Testis (tissue), 2 donors: ENCODE measurements at regions not wholly inside any gene's neighbourhood (a gene's known extent, or its start where the extent isn't known, plus 50 kb on each side); places are given as distances from the start of the nearest gene placed in this dataset.

Experiments
- DNase-seq: peaks from one replicate; pipeline ENCODE4 v3.0.0-alpha.2; 2019
- H3K27ac ChIP-seq, 2 donors: fragments of 200-600 bp; sonication (generic); one replicate each; pipeline ENCODE4 v1.5.1; 2019
- H3K27me3 ChIP-seq: fragments of 200-600 bp; sonication (generic); one replicate; pipeline ENCODE4 v1.5.1; 2019
- H3K36me3 ChIP-seq: fragments of 200-600 bp; sonication (generic); one replicate; pipeline ENCODE4 v1.5.1; 2017; ENCODE audit warnings: low read depth; ENCODE audit errors: missing control alignments
- H3K4me1 ChIP-seq: fragments of 200-600 bp; sonication (generic); one replicate; pipeline ENCODE4 v1.5.1; 2019
- H3K4me3 ChIP-seq, 2 donors: fragments of 200-600 bp; sonication (generic); one replicate each; pipeline ENCODE4 v1.5.1; 2017 to 2019
- H3K9me3 ChIP-seq: fragments of 200-600 bp; sonication (generic); one replicate; pipeline ENCODE4 v1.5.1; 2017
- POLR2A ChIP-seq: fragments of 450-650 bp; IDR thresholded peaks from one replicate; pipeline ENCODE4 v1.6.1; 2017; ENCODE audit warnings: antibody characterized with exemption, mild to moderate bottlenecking, moderate library complexity
- WGBS, 2 donors: methylation state at CpG; one replicate each; pipeline ENCODE4 v1.1.5; 2018; 5-methylcytosine and 5-hydroxymethylcytosine counted together
- intact Hi-C: fragments of 100-400 bp; cut with DNase I; formaldehyde crosslinking; loops from one replicate; pipeline ENCODE4 v1.15.1; 2023; ENCODE audit warnings: low total_unique reads
- TF ChIP-seq, protein P1 (sequence below), 3 experiments: fragments of 450-650 bp in 2 of 3; fragments of 200-600 bp in 1 of 3; sonication (generic) in 1 of 3; IDR thresholded peaks; one replicate each; pipeline ENCODE4 v1.5.1; 2016 to 2019; ENCODE audit warnings: antibody characterized with exemption in 3 of 3, mild to moderate bottlenecking in 2 of 3, moderate library complexity in 1 of 3

DNA sequence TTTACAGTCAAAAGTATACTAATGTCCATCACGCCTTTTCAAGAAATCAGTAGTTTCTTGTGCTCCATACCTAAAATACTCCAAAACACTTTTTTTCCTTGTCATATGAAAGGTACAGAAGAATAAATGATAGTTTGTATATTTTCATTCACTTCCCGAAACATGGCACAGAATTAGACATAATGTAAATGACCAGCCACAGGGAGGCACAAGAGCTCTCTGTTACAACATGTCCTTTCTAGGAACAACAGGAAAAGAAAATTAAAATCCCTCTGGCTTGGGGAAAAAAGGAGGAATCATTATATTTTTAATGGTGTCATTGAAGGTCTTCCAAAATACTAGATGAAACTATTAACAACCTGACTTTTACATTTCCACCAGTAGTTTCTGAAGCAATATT lies 331.2 kb downstream of the ACTR3B start:
- no peak overlapping the region for H3K27ac ChIP-seq
- no peak overlapping the region for H3K4me3 ChIP-seq
- no peak for DNase-seq
- 64 to 76% methylated on average over 2 of the region's 2 CpGs for WGBS, 2 donors
- TF ChIP-seq POLR2A = no peak
- TF ChIP-seq, protein P1, sequence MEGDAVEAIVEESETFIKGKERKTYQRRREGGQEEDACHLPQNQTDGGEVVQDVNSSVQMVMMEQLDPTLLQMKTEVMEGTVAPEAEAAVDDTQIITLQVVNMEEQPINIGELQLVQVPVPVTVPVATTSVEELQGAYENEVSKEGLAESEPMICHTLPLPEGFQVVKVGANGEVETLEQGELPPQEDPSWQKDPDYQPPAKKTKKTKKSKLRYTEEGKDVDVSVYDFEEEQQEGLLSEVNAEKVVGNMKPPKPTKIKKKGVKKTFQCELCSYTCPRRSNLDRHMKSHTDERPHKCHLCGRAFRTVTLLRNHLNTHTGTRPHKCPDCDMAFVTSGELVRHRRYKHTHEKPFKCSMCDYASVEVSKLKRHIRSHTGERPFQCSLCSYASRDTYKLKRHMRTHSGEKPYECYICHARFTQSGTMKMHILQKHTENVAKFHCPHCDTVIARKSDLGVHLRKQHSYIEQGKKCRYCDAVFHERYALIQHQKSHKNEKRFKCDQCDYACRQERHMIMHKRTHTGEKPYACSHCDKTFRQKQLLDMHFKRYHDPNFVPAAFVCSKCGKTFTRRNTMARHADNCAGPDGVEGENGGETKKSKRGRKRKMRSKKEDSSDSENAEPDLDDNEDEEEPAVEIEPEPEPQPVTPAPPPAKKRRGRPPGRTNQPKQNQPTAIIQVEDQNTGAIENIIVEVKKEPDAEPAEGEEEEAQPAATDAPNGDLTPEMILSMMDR (IDR thresholded peaks at IDR 0.05) = no peak
- intact Hi-C loops = no loop called here
- H3K27me3 ChIP-seq = no peaks in the 10 kb centered on the region
- no peaks in the 10 kb centered on the region for H3K9me3 ChIP-seq
- H3K4me1 ChIP-seq = no peaks in the 10 kb centered on the region
- H3K36me3 ChIP-seq = no peaks in the 10 kb centered on the region

DNA sequence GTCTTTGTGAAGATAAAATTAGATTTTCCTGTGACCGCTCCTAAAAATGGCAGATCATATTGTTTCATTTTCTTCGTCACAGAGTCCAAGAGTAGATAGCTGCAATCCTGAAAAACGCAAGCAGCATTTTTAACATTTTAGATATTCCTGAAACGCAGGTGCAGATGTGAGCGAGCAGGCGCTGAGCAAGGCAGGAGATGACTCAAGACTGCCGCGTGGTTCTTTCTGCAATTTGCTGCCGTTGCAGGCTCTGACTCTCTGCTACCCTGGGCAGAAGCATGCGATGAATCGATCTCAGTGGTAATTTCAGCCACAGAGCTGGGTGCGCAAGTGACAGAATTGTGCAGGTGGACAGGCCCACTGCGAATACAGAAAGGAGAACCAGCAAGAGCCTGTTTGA lies 331.9 kb downstream of the ACTR3B start:
- Histone ChIP-seq H3K27ac (no peak overlapping the region), H3K36me3 (no peaks in the 10 kb centered on the region), H3K27me3 (no peaks in the 10 kb centered on the region), H3K9me3 (no peaks in the 10 kb centered on the region), H3K4me1 (no peaks in the 10 kb centered on the region), H3K4me3 (no peak overlapping the region)
- no peak for DNase-seq
- TF ChIP-seq, protein P1 (IDR thresholded peaks at IDR 0.05) = no peak
- no peak for TF ChIP-seq POLR2A
- WGBS, 2 donors = 45 to 59% methylated on average over 13 of the region's 13 CpGs
- intact Hi-C loops = no loop called here

DNA sequence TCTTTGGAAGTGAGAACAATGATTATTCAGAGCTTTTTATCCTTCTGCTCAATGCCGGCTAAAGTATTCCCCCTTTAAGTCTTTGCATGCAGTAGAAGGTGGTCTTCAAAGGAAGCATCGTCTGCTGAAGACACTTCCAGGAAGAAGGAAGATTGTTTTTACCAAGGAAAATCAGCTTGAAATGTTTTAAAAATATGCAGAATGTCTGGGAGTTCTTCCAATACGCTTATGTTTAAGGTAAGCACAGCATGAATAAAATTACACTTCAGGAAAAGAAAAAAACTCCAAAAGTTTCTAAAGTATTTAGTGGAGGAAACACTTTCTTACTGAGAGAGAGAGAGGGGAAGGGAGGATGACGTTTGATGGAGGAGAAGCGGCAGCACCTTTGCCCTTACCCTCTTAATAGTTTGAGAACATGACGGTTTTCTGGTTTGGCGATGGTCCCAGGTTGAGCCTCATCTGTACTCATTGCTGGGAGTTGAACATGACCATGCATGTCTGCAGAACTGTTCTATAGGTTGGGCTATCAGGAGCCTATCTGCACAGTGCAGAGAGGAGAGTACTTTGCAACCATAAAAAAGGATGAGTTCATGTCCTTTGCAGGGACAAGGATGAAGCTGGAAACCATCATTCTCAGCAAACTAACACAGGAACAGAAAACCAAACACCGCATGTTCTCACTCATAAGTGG lies 338.1 kb downstream of the ACTR3B start:
- H3K4me1 ChIP-seq = no peaks in the 10 kb centered on the region
- no peaks in the 10 kb centered on the region for H3K36me3 ChIP-seq
- no peaks in the 10 kb centered on the region for H3K27me3 ChIP-seq
- intact Hi-C loops = no loop called here
- DNase-seq = no peak
- TF ChIP-seq POLR2A = no peak
- TF ChIP-seq, protein P1 (IDR thresholded peaks at IDR 0.05) = no peak
- WGBS, 2 donors = 66 to 68% methylated on average over 8 of the region's 8 CpGs
- H3K9me3 ChIP-seq = no peaks in the 10 kb centered on the region
- no peak overlapping the region for H3K27ac ChIP-seq
- no peak overlapping the region for H3K4me3 ChIP-seq

DNA sequence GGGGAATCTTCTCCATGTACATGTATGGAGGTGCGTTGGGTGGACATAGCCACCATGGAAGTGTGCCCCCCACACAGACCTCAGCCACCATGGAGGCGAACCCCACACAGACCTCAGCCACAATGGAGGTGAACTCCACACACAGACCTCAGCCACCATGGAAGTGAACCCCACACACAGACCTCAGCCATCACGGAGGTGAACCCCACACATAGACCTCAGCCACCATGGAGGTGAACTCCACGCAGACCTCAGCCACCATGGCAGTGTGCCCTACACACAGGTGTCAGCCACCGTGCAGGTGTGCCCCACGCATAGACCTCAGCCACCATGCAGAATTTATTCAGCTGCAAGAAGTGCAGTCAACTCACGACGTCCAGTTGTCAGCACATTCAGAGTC lies 339.7 kb downstream of the ACTR3B start:
- TF ChIP-seq, protein P1 (IDR thresholded peaks at IDR 0.05) = no peak
- no peak for TF ChIP-seq POLR2A
- Histone ChIP-seq H3K36me3 (no peaks in the 10 kb centered on the region), H3K4me1 (no peaks in the 10 kb centered on the region), H3K27me3 (no peaks in the 10 kb centered on the region), H3K4me3 (no peak overlapping the region), H3K9me3 (no peaks in the 10 kb centered on the region), H3K27ac (no peak overlapping the region)
- WGBS, 2 donors = 67 to 81% methylated on average over 3 to 8 of the region's 8 CpGs
- DNase-seq = no peak
- intact Hi-C loops = no loop called here

DNA sequence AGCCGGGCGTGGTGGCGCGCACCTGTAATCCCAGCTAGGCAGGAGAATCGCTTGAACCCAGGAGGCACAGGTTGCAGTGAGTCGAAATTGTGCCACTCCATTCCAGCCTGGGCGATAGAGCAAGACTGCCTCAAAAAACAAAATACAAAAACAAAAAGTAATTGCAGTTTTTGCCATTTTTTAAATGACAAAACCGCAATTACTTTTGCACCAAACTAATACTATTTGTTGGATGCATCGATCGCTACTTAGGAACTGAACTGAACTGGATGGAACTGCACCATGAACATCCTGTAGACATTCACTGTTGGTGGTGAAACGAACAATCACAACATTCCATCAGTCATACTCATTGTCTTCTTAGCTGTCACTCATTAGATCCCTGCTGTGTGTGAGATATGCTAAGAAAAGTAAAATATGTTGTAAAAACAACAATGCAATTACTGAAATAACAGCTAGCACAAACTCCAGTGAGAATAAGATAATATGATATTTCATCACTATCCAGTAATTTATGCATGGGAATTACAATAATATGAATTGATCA lies 341.2 kb downstream of the ACTR3B start:
- Histone ChIP-seq H3K27ac (no peak overlapping the region), H3K36me3 (no peaks in the 10 kb centered on the region), H3K9me3 (no peaks in the 10 kb centered on the region), H3K27me3 (no peaks in the 10 kb centered on the region), H3K4me3 (no peak overlapping the region), H3K4me1 (no peaks in the 10 kb centered on the region)
- TF ChIP-seq POLR2A = no peak
- TF ChIP-seq, protein P1 (IDR thresholded peaks at IDR 0.05) = no peak
- DNase-seq = no peak
- intact Hi-C loops = no loop called here
- WGBS, 2 donors = 87 to 90% methylated on average over 11 of the region's 11 CpGs
